NCI-H774 (cell line): ENCODE measurements at regions not wholly inside any gene's neighbourhood (a gene's known extent, or its start where the extent isn't known, plus 50 kb on each side); places are given as distances from the start of the nearest gene placed in this dataset.
"Not testable (repeated sequence)": the region's sequence is repeated elsewhere in the genome, so short reads cannot be mapped to it uniquely, and the experiment has no call there.

Experiments used
- DNase-seq: peaks from one replicate; lab custom pipeline; 2025; lab: John Stamatoyannopoulos, UW

- DNase-seq, result no peak
Observed at GRCh38 chr2:7530001-7530400, 612.8 kb downstream of the RNF144A start.

- DNase-seq, result no peak
Observed at GRCh38 chr2:7539077-7539476, 621.9 kb downstream of the RNF144A start.

- DNase-seq, result no peak
Observed at GRCh38 chr2:7539760-7540159, 622.5 kb downstream of the RNF144A start.

- no peak for DNase-seq
Observed at GRCh38 chr2:7552825-7553570, 635.8 kb downstream of the RNF144A start.

- no peak for DNase-seq
Observed at GRCh38 chr2:7555260-7555659, 638.0 kb downstream of the RNF144A start.

GRCh38 chr2:7557376-7557775, 640.2 kb downstream of the RNF144A start:
- no peak for DNase-seq

- no peak for DNase-seq
Observed at GRCh38 chr2:7559791-7560190, 642.6 kb downstream of the RNF144A start.

GRCh38 chr2:7566382-7566881, 649.2 kb downstream of the RNF144A start:
- no peak for DNase-seq

- not testable (repeated sequence) for DNase-seq
Observed at GRCh38 chr2:7567116-7567515, 649.9 kb downstream of the RNF144A start.

GRCh38 chr2:7567646-7568045, 650.4 kb downstream of the RNF144A start:
- no peak for DNase-seq

GRCh38 chr2:7570247-7570646, 653.0 kb downstream of the RNF144A start:
- no peak for DNase-seq

- no peak for DNase-seq
Observed at GRCh38 chr2:7571701-7572100, 654.5 kb downstream of the RNF144A start.

- no peak for DNase-seq
Observed at GRCh38 chr2:7572450-7572849, 655.2 kb downstream of the RNF144A start.

GRCh38 chr2:7573166-7573825, 656.1 kb downstream of the RNF144A start:
- no peak for DNase-seq

GRCh38 chr2:7574385-7574784, 657.2 kb downstream of the RNF144A start:
- DNase-seq, result no peak

GRCh38 chr2:7577769-7578168, 660.6 kb downstream of the RNF144A start:
- DNase-seq, result no peak

- no peak for DNase-seq
Observed at GRCh38 chr2:7584017-7584416, 666.8 kb downstream of the RNF144A start.

- no peak for DNase-seq
Observed at GRCh38 chr2:7586898-7587297, 669.7 kb downstream of the RNF144A start.

GRCh38 chr2:7588295-7588694, 671.1 kb downstream of the RNF144A start:
- DNase-seq, result no peak

- DNase-seq, result no peak
Observed at GRCh38 chr2:7592618-7593140, 675.5 kb downstream of the RNF144A start.

GRCh38 chr2:7593360-7593759, 676.1 kb downstream of the RNF144A start:
- no peak for DNase-seq

GRCh38 chr2:7594211-7594610, 677.0 kb downstream of the RNF144A start:
- no peak for DNase-seq

- no peak for DNase-seq
Observed at GRCh38 chr2:7595206-7595605, 678.0 kb downstream of the RNF144A start.
